Lower leg skin (tissue), 4 donors: ENCODE measurements at regions not wholly inside any gene's neighbourhood (a gene's known extent, or its start where the extent isn't known, plus 50 kb on each side); places are given as distances from the start of the nearest gene placed in this dataset.

Experiments used
- DNase-seq, 2 donors: peaks; one replicate each; pipeline ENCODE4 v3.0.0-alpha.2; 2019; ENCODE audit warnings: low spot score in 2 of 2
- H3K4me3 ChIP-seq: fragments of 200-600 bp; sonication (generic); 2 replicates; pipeline ENCODE4 v1.5.1; 2017; ENCODE audit warnings: mild to moderate bottlenecking, low read depth; ENCODE audit not compliant: poor library complexity, severe bottlenecking
- POLR2A ChIP-seq, 2 donors: fragments of 450-650 bp; IDR thresholded peaks; one replicate each; pipeline ENCODE4 v1.6.1; 2016 to 2017; ENCODE audit warnings: antibody characterized with exemption in 2 of 2, mild to moderate bottlenecking in 1 of 2, moderate library complexity in 1 of 2
- WGBS, 2 donors: methylation state at CpG; one replicate each; pipeline ENCODE4 v1.1.5; 2018; 5-methylcytosine and 5-hydroxymethylcytosine counted together
- intact Hi-C: fragments of 100-400 bp; cut with DNase I; formaldehyde crosslinking; loops from one replicate; pipeline ENCODE4 v1.15.0; 2023; ENCODE audit warnings: low total_unique reads
- TF ChIP-seq, protein P1 (sequence below), 3 donors: fragments of 450-650 bp; IDR thresholded peaks; one replicate each; pipeline ENCODE4 v1.5.1; 2016; ENCODE audit warnings: antibody characterized with exemption in 3 of 3, mild to moderate bottlenecking in 3 of 3, moderate library complexity in 2 of 3

DNA sequence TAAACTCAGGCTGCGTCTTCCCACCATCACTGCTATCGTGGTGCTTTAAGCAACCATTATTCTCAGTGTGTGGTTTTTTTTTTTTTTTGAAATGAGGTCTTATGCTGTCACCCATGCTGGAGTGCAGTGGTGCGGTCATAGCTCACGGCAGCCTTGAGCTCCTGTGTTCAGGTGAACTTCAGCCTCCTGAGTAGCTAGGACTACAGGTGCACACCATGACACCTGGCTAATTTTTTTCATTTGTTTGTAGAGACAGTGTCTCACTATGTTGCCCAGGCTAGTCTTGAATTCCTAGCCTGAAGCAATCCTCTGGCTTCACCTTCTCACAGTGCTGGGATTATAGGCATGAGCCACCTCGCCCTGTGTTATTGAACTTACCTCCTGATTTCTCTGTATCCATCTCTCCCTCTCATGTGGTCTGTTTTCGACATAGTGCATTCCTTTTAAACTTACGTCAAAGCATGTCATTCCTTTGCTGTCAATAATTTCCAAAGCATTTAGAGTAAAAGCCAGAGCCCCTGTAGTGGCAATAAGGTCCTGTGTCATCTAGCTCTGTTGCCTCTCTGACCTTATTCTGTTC, 255.5 kb downstream of the SNAPC1 start:
- WGBS, 2 donors = 65 to 70% methylated on average over 7 of the region's 7 CpGs
- no peak for DNase-seq
- no peak overlapping the region for H3K4me3 ChIP-seq
- TF ChIP-seq, protein P1, sequence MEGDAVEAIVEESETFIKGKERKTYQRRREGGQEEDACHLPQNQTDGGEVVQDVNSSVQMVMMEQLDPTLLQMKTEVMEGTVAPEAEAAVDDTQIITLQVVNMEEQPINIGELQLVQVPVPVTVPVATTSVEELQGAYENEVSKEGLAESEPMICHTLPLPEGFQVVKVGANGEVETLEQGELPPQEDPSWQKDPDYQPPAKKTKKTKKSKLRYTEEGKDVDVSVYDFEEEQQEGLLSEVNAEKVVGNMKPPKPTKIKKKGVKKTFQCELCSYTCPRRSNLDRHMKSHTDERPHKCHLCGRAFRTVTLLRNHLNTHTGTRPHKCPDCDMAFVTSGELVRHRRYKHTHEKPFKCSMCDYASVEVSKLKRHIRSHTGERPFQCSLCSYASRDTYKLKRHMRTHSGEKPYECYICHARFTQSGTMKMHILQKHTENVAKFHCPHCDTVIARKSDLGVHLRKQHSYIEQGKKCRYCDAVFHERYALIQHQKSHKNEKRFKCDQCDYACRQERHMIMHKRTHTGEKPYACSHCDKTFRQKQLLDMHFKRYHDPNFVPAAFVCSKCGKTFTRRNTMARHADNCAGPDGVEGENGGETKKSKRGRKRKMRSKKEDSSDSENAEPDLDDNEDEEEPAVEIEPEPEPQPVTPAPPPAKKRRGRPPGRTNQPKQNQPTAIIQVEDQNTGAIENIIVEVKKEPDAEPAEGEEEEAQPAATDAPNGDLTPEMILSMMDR (IDR thresholded peaks at IDR 0.05) = no peak
- TF ChIP-seq POLR2A (IDR thresholded peaks at IDR 0.05) = no peak
- intact Hi-C loops = no loop called here

DNA sequence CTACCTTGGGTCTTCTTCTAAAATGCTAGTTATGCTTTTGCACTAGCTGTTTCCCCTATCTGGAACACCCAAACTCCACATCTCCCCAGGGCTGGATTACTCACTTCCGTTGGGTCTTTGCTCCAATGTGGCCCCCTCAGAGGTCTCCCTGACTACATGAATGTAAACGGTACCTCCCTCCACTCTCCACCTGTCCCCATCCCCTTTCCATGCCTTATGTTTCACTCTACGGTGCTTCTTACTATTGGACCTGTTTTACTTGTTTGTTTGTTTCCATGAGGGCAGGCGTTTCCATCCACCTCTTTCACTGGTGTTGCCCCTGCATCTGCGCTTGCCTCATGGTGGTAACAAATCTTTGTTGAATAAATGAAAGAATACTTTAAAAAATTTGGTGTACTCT, 256.4 kb downstream of the SNAPC1 start:
- intact Hi-C loops = no loop called here
- TF ChIP-seq, protein P1 (IDR thresholded peaks at IDR 0.05) = no peak
- no peak for TF ChIP-seq POLR2A (IDR thresholded peaks at IDR 0.05)
- no peak overlapping the region for H3K4me3 ChIP-seq
- DNase-seq = no peak
- WGBS, 2 donors = 59 to 67% methylated on average over 5 of the region's 5 CpGs

DNA sequence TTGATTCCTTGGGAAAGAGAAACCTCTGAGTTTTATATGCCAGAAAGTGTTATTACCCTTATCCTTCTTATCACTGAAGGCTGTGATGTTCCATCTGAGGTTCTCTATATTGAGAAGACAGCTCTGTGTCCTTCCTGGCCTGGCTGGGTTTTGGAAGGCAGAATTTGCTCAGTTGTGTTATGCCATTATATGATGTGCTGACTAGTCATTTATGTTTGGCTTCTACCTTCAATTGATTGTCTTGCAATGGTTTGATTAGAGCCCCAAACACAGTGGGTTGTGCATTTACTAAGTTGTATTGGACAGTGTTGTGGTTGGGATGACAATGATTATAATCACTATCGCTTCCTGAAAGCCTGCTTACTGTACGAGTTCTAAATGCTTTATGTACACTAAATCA, 265.7 kb downstream of the SNAPC1 start:
- intact Hi-C loops = no loop called here
- TF ChIP-seq, protein P1 (IDR thresholded peaks at IDR 0.05) = no peak
- TF ChIP-seq POLR2A (IDR thresholded peaks at IDR 0.05) = no peak
- 46 to 67% methylated on average over 2 of the region's 2 CpGs for WGBS, 2 donors

DNA sequence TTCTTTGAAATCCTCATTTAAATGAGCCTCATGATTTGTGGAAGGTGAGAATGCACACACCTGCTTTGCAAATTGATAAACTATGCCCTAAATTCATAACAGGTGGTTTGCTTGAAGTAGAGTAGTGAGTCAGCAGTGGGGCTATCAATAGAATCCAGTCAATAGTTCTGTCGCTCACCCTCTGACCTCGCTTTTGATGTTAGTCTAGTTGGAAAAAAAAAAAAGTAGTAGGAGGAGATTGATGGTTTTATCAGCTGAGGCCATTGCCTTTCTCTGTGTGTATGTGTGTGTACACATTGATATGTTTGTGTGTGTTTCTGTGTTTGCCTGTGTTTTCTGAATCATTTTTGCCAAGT, 267.3 kb downstream of the SNAPC1 start:
- TF ChIP-seq, protein P1 (IDR thresholded peaks at IDR 0.05) = no peak
- no peak for TF ChIP-seq POLR2A (IDR thresholded peaks at IDR 0.05)
- DNase-seq = no peak
- no peak overlapping the region for H3K4me3 ChIP-seq
- 76 to 77% methylated on average over 2 of the region's 2 CpGs for WGBS, 2 donors
- intact Hi-C loops = no loop called here

More for the DNA sequence above, 265.7 kb downstream of the SNAPC1 start:
- no peak for DNase-seq
- no peak overlapping the region for H3K4me3 ChIP-seq

DNA sequence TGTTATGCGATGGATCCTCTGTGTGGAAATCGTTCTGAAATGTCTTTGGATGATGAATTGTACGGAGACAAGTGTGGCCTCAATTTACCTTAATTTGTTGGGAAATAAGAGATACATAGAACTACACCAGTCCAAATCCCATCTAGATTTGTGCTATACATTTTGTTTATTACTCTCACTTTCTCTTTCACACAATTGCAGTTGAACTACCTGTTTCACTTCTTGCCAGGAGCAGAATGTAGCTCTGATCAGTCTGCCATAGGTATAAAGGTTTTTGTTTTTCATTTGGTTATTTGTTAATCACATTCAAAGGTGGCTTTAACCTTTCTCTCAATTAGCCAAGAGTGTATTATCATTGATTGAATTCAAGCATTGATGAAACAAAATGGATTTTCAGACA, 268.2 kb downstream of the SNAPC1 start:
- TF ChIP-seq POLR2A (IDR thresholded peaks at IDR 0.05) = no peak
- TF ChIP-seq, protein P1 (IDR thresholded peaks at IDR 0.05) = no peak
- intact Hi-C loops = no loop called here
- no peak overlapping the region for H3K4me3 ChIP-seq
- 89 to 94% methylated on average over 3 of the region's 3 CpGs for WGBS, 2 donors
- DNase-seq = no peak

DNA sequence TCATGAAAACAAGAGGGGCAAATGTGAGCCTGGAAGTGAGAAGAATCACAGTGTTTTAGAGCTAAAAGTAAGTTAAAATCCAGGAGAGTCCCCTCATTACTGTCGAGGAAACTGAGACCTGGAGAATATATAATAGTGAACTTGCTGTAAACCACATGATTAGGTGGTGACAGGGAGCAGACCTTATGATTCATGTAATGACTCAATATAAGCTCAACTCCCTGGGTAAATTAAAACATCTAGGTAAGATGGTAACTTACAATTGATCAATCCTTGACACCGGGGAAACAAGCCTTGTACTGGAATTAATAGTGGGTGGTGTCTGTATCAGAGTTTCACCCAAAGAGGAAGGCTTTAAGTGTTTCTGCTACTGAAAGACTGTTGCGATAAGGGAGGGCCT, 269.3 kb downstream of the SNAPC1 start:
- intact Hi-C loops = no loop called here
- no peak overlapping the region for H3K4me3 ChIP-seq
- TF ChIP-seq, protein P1 (IDR thresholded peaks at IDR 0.05) = no peak
- no peak for TF ChIP-seq POLR2A (IDR thresholded peaks at IDR 0.05)
- DNase-seq = no peak
- WGBS, 2 donors = 73 to 75% methylated on average over 3 of the region's 3 CpGs
